ENCODE measurements at regions not wholly inside any gene's neighbourhood (a gene's known extent, or its start where the extent isn't known, plus 50 kb on each side); places are given as distances from the start of the nearest gene placed in this dataset.

GRCh38 chr20:7770578-7770977 is 169.7 kb downstream of the HAO1 start:
- TF ChIP-seq FOS (IDR thresholded peaks at IDR 0.05; ENCODE audit: low read depth, low read length) (no peak), POLR2A (IDR thresholded peaks at IDR 0.05; ENCODE audit: low read depth, low read length) (no peak), RCOR1 (IDR thresholded peaks at IDR 0.05; ENCODE audit: insufficient replicate concordance, low read length) (no peak), USF2 (IDR thresholded peaks at IDR 0.05; ENCODE audit: low read depth, low read length) (no peak), BHLHE40 (IDR thresholded peaks at IDR 0.05; ENCODE audit: low read depth, low read length) (no peak), SMC3 (IDR thresholded peaks at IDR 0.05; ENCODE audit: low read depth, low read length) (no peak), RFX5 (IDR thresholded peaks at IDR 0.05; ENCODE audit: low read depth, low read length) (no peak), RAD21 (IDR thresholded peaks at IDR 0.05; ENCODE audit: low read length) (no peak), ELK1 (IDR thresholded peaks at IDR 0.05; ENCODE audit: borderline replicate concordance, low read depth, low read length) (no peak)
- TF ChIP-seq, protein P1, sequence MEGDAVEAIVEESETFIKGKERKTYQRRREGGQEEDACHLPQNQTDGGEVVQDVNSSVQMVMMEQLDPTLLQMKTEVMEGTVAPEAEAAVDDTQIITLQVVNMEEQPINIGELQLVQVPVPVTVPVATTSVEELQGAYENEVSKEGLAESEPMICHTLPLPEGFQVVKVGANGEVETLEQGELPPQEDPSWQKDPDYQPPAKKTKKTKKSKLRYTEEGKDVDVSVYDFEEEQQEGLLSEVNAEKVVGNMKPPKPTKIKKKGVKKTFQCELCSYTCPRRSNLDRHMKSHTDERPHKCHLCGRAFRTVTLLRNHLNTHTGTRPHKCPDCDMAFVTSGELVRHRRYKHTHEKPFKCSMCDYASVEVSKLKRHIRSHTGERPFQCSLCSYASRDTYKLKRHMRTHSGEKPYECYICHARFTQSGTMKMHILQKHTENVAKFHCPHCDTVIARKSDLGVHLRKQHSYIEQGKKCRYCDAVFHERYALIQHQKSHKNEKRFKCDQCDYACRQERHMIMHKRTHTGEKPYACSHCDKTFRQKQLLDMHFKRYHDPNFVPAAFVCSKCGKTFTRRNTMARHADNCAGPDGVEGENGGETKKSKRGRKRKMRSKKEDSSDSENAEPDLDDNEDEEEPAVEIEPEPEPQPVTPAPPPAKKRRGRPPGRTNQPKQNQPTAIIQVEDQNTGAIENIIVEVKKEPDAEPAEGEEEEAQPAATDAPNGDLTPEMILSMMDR (conservative IDR thresholded peaks at IDR 0.05; ENCODE audit: low read depth, low read length) = no peak
